Loucy (cell line): ENCODE measurements at regions not wholly inside any gene's neighbourhood (a gene's known extent, or its start where the extent isn't known, plus 50 kb on each side); places are given as distances from the start of the nearest gene placed in this dataset.
"Not testable (repeated sequence)": the region's sequence is repeated elsewhere in the genome, so short reads cannot be mapped to it uniquely, and the experiment has no call there.

Experiments
- H2AFZ ChIP-seq: fragments of 200-600 bp; sonication (generic); 2 replicates; pipeline ENCODE4 v1.6.0; 2016; ENCODE audit warnings: antibody characterized with exemption, mild to moderate bottlenecking, low read length, moderate library complexity
- H3F3A ChIP-seq: fragments of 200-600 bp; 2 replicates; pipeline ENCODE4 v1.6.0; 2016; ENCODE audit warnings: antibody characterized with exemption, low read depth, mild to moderate bottlenecking
- H3K27me3 ChIP-seq: fragments of 200-600 bp; sonication (generic); 2 replicates; pipeline ENCODE4 v1.6.1; 2014; ENCODE audit warnings: low read length, mild to moderate bottlenecking; ENCODE audit not compliant: insufficient read depth, poor library complexity, severe bottlenecking
- H3K36me3 ChIP-seq: fragments of 200-600 bp; sonication (generic); 2 replicates; pipeline ENCODE4 v1.6.1; 2016; ENCODE audit warnings: low read length; ENCODE audit not compliant: insufficient read depth
- H3K4me1 ChIP-seq: fragments of 200-600 bp; sonication (generic); 2 replicates; pipeline ENCODE4 v1.5.1; 2014; ENCODE audit warnings: low read length, mild to moderate bottlenecking; ENCODE audit not compliant: insufficient read depth, poor library complexity, severe bottlenecking
- H3K4me2 ChIP-seq: fragments of 200-600 bp; sonication (generic); 2 replicates; pipeline ENCODE4 v1.6.0; 2014; ENCODE audit warnings: antibody characterized with exemption, low read length, low read depth, mild to moderate bottlenecking; ENCODE audit not compliant: poor library complexity, severe bottlenecking
- H3K4me3 ChIP-seq: fragments of 200-600 bp; sonication (generic); 2 replicates; pipeline ENCODE4 v1.5.1; 2014; ENCODE audit warnings: low read length, mild to moderate bottlenecking, mixed read lengths; ENCODE audit not compliant: poor library complexity, severe bottlenecking
- H3K79me2 ChIP-seq: fragments of 200-600 bp; sonication (generic); 2 replicates; pipeline ENCODE4 v1.6.1; 2014; ENCODE audit warnings: low read length; ENCODE audit not compliant: insufficient read depth
- H3K9ac ChIP-seq: fragments of 200-600 bp; sonication (generic); 2 replicates; pipeline ENCODE4 v1.6.0; 2014; ENCODE audit warnings: mild to moderate bottlenecking, low read depth, low read length, moderate library complexity; ENCODE audit not compliant: poor library complexity, severe bottlenecking
- H3K9me2 ChIP-seq: fragments of 200-600 bp; sonication (generic); replicated peaks from 2 replicates; pipeline ENCODE4 v1.6.1; 2016; ENCODE audit warnings: low read depth, low read length, mixed read lengths
- H3K9me3 ChIP-seq: fragments of 200-600 bp; sonication (generic); 2 replicates; pipeline ENCODE4 v1.6.1; 2014; ENCODE audit warnings: mild to moderate bottlenecking, antibody characterized with exemption, low read length, low read depth; ENCODE audit not compliant: insufficient read depth
- H4K20me1 ChIP-seq: fragments of 200-600 bp; sonication (generic); 2 replicates; pipeline ENCODE4 v1.6.0; 2014; ENCODE audit warnings: antibody characterized with exemption, low read length, mild to moderate bottlenecking; ENCODE audit not compliant: insufficient read depth, poor library complexity, severe bottlenecking
- CTCF ChIP-seq: fragments of 200-600 bp; sonication (generic); conservative IDR thresholded peaks from 2 replicates; pipeline ENCODE4 v1.5.1; 2014; ENCODE audit warnings: mild to moderate bottlenecking, antibody characterized with exemption, low read length
- EZH2phosphoT487 ChIP-seq: fragments of 200-600 bp; IDR thresholded peaks from 2 replicates; pipeline ENCODE4 v1.6.1; 2018; ENCODE audit warnings: antibody characterized with exemption, mild to moderate bottlenecking, moderate library complexity, borderline replicate concordance

- Histone ChIP-seq H4K20me1 (no peaks in the 10 kb centered on the region), H3K4me1 (no peaks in the 10 kb centered on the region), H3K9me3 (no peaks in the 10 kb centered on the region), H3K9ac (no peak overlapping the region), H3F3A (no peaks in the 10 kb centered on the region), H3K4me2 (no peak overlapping the region), H3K36me3 (no peaks in the 10 kb centered on the region), H3K79me2 (no peaks in the 10 kb centered on the region), H2AFZ (no peak overlapping the region), H3K9me2 (no peaks in the 10 kb centered on the region), H3K27me3 (no peaks in the 10 kb centered on the region), H3K4me3 (no peak overlapping the region)
- TF ChIP-seq CTCF (no peak), EZH2phosphoT487 (no peak)
Observed at GRCh38 chr6:48511378-48511777, 400.4 kb upstream of the PTCHD4 start.

GRCh38 chr6:48505621-48506020 is 394.6 kb upstream of the PTCHD4 start:
- Histone ChIP-seq H3K27me3 (no peaks in the 10 kb centered on the region), H3K9me3 (no peaks in the 10 kb centered on the region)
- TF ChIP-seq EZH2phosphoT487 = no peak

GRCh38 chr6:48493432-48493831 is 382.4 kb upstream of the PTCHD4 start:
- not testable (repeated sequence) for H3K9me3 ChIP-seq, H3K4me2 ChIP-seq, H3K36me3 ChIP-seq, H3K4me1 ChIP-seq, H3K4me3 ChIP-seq, H3F3A ChIP-seq, H4K20me1 ChIP-seq, H3K79me2 ChIP-seq, H3K9me2 ChIP-seq, H2AFZ ChIP-seq, H3K27me3 ChIP-seq, H3K9ac ChIP-seq

More at GRCh38 chr6:48505621-48506020, 394.6 kb upstream of the PTCHD4 start:
- no peaks in the 10 kb centered on the region for H3K79me2 ChIP-seq
- no peaks in the 10 kb centered on the region for H3F3A ChIP-seq
- H3K36me3 ChIP-seq = no peaks in the 10 kb centered on the region
- no peaks in the 10 kb centered on the region for H4K20me1 ChIP-seq
- no peak overlapping the region for H3K4me3 ChIP-seq
- H2AFZ ChIP-seq = no peak overlapping the region
- no peaks in the 10 kb centered on the region; the same call in 1 of the 2 replicates for H3K9me2 ChIP-seq
- H3K4me1 ChIP-seq = no peaks in the 10 kb centered on the region
- no peak overlapping the region for H3K4me2 ChIP-seq
- H3K9ac ChIP-seq = no peak overlapping the region

GRCh38 chr6:48490658-48491057 is 379.7 kb upstream of the PTCHD4 start:
- H3K9ac ChIP-seq = no peak overlapping the region
- H2AFZ ChIP-seq = no peak overlapping the region
- TF ChIP-seq CTCF (peak; percentile 38), EZH2phosphoT487 (no peak)
- H3K79me2 ChIP-seq = no peaks in the 10 kb centered on the region
- no peak overlapping the region for H3K4me3 ChIP-seq
- H3K9me2 ChIP-seq = no peaks in the 10 kb centered on the region
- no peaks in the 10 kb centered on the region for H3K9me3 ChIP-seq
- no peaks in the 10 kb centered on the region for H3K4me1 ChIP-seq
- H3K27me3 ChIP-seq = no peaks in the 10 kb centered on the region
- no peaks in the 10 kb centered on the region for H4K20me1 ChIP-seq
- no peak overlapping the region for H3K4me2 ChIP-seq
- no peaks in the 10 kb centered on the region for H3K36me3 ChIP-seq
- no peaks in the 10 kb centered on the region for H3F3A ChIP-seq
